GM18517 (cell line): ENCODE measurements at regions not wholly inside any gene's neighbourhood (a gene's known extent, or its start where the extent isn't known, plus 50 kb on each side); places are given as distances from the start of the nearest gene placed in this dataset.
"Not testable (repeated sequence)": the region's sequence is repeated elsewhere in the genome, so short reads cannot be mapped to it uniquely, and the experiment has no call there.

Source experiments
- ATAC-seq: cut with Tn5 transposase; IDR thresholded peaks from one replicate; pipeline ENCODE4 v1.9.1; 2021; ENCODE audit warnings: mild to moderate bottlenecking, moderate library complexity; ENCODE audit not compliant: unreplicated experiment

- ATAC-seq = no peak
Measured at GRCh38 chrX:125378205-125378604, 58.5 kb downstream of the TEX13C start.

- ATAC-seq = no peak
Measured at GRCh38 chrX:125378770-125379169, 59.1 kb downstream of the TEX13C start.

GRCh38 chrX:125382148-125382628, 62.5 kb downstream of the TEX13C start:
- ATAC-seq = no peak

- ATAC-seq = no peak
Measured at GRCh38 chrX:125382889-125383288, 63.2 kb downstream of the TEX13C start.

GRCh38 chrX:125384867-125385266, 65.2 kb downstream of the TEX13C start:
- ATAC-seq = no peak

GRCh38 chrX:125387945-125388344, 68.3 kb downstream of the TEX13C start:
- ATAC-seq = no peak

- no peak for ATAC-seq
Measured at GRCh38 chrX:125394449-125394848, 74.8 kb downstream of the TEX13C start.

- ATAC-seq = no peak
Measured at GRCh38 chrX:125395626-125396025, 76.0 kb downstream of the TEX13C start.

GRCh38 chrX:125398959-125399440, 79.3 kb downstream of the TEX13C start:
- ATAC-seq = no peak

GRCh38 chrX:125402807-125403206, 83.1 kb downstream of the TEX13C start:
- no peak for ATAC-seq

- no peak for ATAC-seq
Measured at GRCh38 chrX:125404667-125405160, 85.0 kb downstream of the TEX13C start.

- no peak for ATAC-seq
Measured at GRCh38 chrX:125405339-125405738, 85.7 kb downstream of the TEX13C start.

GRCh38 chrX:125407314-125407713, 87.6 kb downstream of the TEX13C start:
- no peak for ATAC-seq

GRCh38 chrX:125420809-125421208, 101.1 kb downstream of the TEX13C start:
- no peak for ATAC-seq

- ATAC-seq = no peak
Measured at GRCh38 chrX:125422986-125423385, 103.3 kb downstream of the TEX13C start.

GRCh38 chrX:125424536-125424935, 104.9 kb downstream of the TEX13C start:
- no peak for ATAC-seq

- no peak for ATAC-seq
Measured at GRCh38 chrX:125436855-125437254, 117.2 kb downstream of the TEX13C start.

GRCh38 chrX:125439194-125439849, 119.7 kb downstream of the TEX13C start:
- no peak for ATAC-seq

- ATAC-seq = no peak
Measured at GRCh38 chrX:125444659-125445058, 125.0 kb downstream of the TEX13C start.

GRCh38 chrX:125475482-125475881, 155.8 kb downstream of the TEX13C start:
- ATAC-seq = no peak

- no peak for ATAC-seq
Measured at GRCh38 chrX:125492439-125492838, 172.8 kb downstream of the TEX13C start.

GRCh38 chrX:125493004-125493403, 173.3 kb downstream of the TEX13C start:
- not testable (repeated sequence) for ATAC-seq

- ATAC-seq = no peak
Measured at GRCh38 chrX:125497667-125498066, 178.0 kb downstream of the TEX13C start.
